Trophoblast cell (in vitro differentiated cells and primary cell): ENCODE measurements at regions not wholly inside any gene's neighbourhood (a gene's known extent, or its start where the extent isn't known, plus 50 kb on each side); places are given as distances from the start of the nearest gene placed in this dataset.

Source experiments
- DNase-seq, 2 donors: peaks; one replicate each; pipeline ENCODE4 v3.0.0-alpha.2; 2016
- H2AFZ ChIP-seq: 2 replicates; pipeline ENCODE4 v1.6.1; 2013; ENCODE audit warnings: low read length, moderate library complexity, mild to moderate bottlenecking; ENCODE audit not compliant: insufficient read depth, poor library complexity
- H2AK5ac ChIP-seq: 2 replicates; pipeline ENCODE4 v1.6.1; 2013; ENCODE audit warnings: mild to moderate bottlenecking, low read length
- H2BK120ac ChIP-seq: 2 replicates; pipeline ENCODE4 v1.6.1; 2013; ENCODE audit warnings: low read length, mild to moderate bottlenecking, moderate library complexity; ENCODE audit not compliant: insufficient read depth, poor library complexity
- H2BK12ac ChIP-seq: 2 replicates; pipeline ENCODE4 v1.6.1; 2013; ENCODE audit warnings: mild to moderate bottlenecking, low read length, moderate library complexity
- H2BK5ac ChIP-seq: 2 replicates; pipeline ENCODE4 v1.6.1; 2013; ENCODE audit warnings: low read length, low read depth, moderate library complexity, mild to moderate bottlenecking; ENCODE audit not compliant: poor library complexity
- H3K14ac ChIP-seq: 2 replicates; pipeline ENCODE4 v1.6.1; 2013; ENCODE audit warnings: mild to moderate bottlenecking, low read length
- H3K18ac ChIP-seq: 2 replicates; pipeline ENCODE4 v1.6.1; 2013; ENCODE audit warnings: mild to moderate bottlenecking, low read length
- H3K23ac ChIP-seq: 2 replicates; pipeline ENCODE4 v1.6.1; 2013; ENCODE audit warnings: low read length
- H3K27ac ChIP-seq: 2 replicates; pipeline ENCODE4 v1.5.1; 2013; ENCODE audit warnings: low read depth, mild to moderate bottlenecking, inconsistent platforms, low read length, moderate library complexity
- H3K27me3 ChIP-seq: 2 replicates; pipeline ENCODE4 v1.6.1; 2013; ENCODE audit warnings: inconsistent platforms, mild to moderate bottlenecking, low read length, moderate library complexity; ENCODE audit not compliant: insufficient read depth
- H3K36me3 ChIP-seq, 2 experiments: 1 replicate in 1 of 2; 2 replicates in 1 of 2; pipeline ENCODE4 v1.6.1; 2013; ENCODE audit warnings: low read length in 2 of 2, mild to moderate bottlenecking in 2 of 2, moderate library complexity in 1 of 2; ENCODE audit not compliant: insufficient read depth in 2 of 2, control insufficient read depth in 1 of 2
- H3K4ac ChIP-seq: 2 replicates; pipeline ENCODE4 v1.6.1; 2013; ENCODE audit warnings: low read depth, mild to moderate bottlenecking, low read length, moderate library complexity
- H3K4me1 ChIP-seq, 2 experiments: 1 replicate in 1 of 2; 2 replicates in 1 of 2; pipeline ENCODE4 v1.6.1; 2013; ENCODE audit warnings: low read length in 2 of 2, mild to moderate bottlenecking in 2 of 2, moderate library complexity in 1 of 2; ENCODE audit not compliant: insufficient read depth in 2 of 2, control insufficient read depth in 1 of 2
- H3K4me2 ChIP-seq: 2 replicates; pipeline ENCODE4 v1.6.1; 2013; ENCODE audit warnings: inconsistent platforms, mild to moderate bottlenecking, low read length, moderate library complexity
- H3K4me3 ChIP-seq: 2 replicates; pipeline ENCODE4 v1.5.1; 2013; ENCODE audit warnings: mild to moderate bottlenecking, low read depth, low read length, inconsistent platforms
- H3K79me1 ChIP-seq: one replicate; pipeline ENCODE4 v1.6.1; 2013; ENCODE audit warnings: low read length
- H3K79me2 ChIP-seq: 2 replicates; pipeline ENCODE4 v1.6.1; 2013; ENCODE audit warnings: low read length, mild to moderate bottlenecking; ENCODE audit not compliant: control insufficient read depth, insufficient read depth, poor library complexity
- H3K9ac ChIP-seq: 2 replicates; pipeline ENCODE4 v1.6.1; 2013; ENCODE audit warnings: mild to moderate bottlenecking, low read length
- H3K9me3 ChIP-seq: 2 replicates; pipeline ENCODE4 v1.6.1; 2013; ENCODE audit warnings: low read depth, mild to moderate bottlenecking, control low read depth, inconsistent platforms, low read length; ENCODE audit not compliant: insufficient read depth
- H4K12ac ChIP-seq: 2 replicates; pipeline ENCODE4 v1.6.1; 2013; ENCODE audit warnings: low read depth, mild to moderate bottlenecking, low read length, moderate library complexity
- H4K8ac ChIP-seq: 2 replicates; pipeline ENCODE4 v1.6.1; 2013; ENCODE audit warnings: low read depth, mild to moderate bottlenecking, low read length, moderate library complexity
- H4K91ac ChIP-seq: one replicate; pipeline ENCODE4 v1.6.1; 2013; ENCODE audit warnings: low read depth, mild to moderate bottlenecking, low read length, moderate library complexity
- WGBS: extraction: QIAGEN DNeasy Blood & Tissue Kit; methylation state at CpG from one replicate; pipeline ENCODE4 v1.1.7; 2013; ENCODE audit warnings: missing lambda C conversion rate; ENCODE audit not compliant: insufficient read length, insufficient coverage; ENCODE audit errors: extremely low coverage; 5-methylcytosine and 5-hydroxymethylcytosine counted together

- H4K12ac ChIP-seq = no peak overlapping the region
- H2AK5ac ChIP-seq = no peak overlapping the region
- H3K27me3 ChIP-seq = no peaks in the 10 kb centered on the region
- H2AFZ ChIP-seq = no peak overlapping the region
- H3K79me1 ChIP-seq = no peaks in the 10 kb centered on the region
- H3K23ac ChIP-seq = no peak overlapping the region
- H2BK12ac ChIP-seq = no peak overlapping the region
- no CpG with 5 or more reads among the region's 2 CpGs for WGBS
- H3K4me1 ChIP-seq = peaks cover 3 to 16% of the 10 kb centered on the region in 2 experiments
- no peak overlapping the region for H3K27ac ChIP-seq
- no peak overlapping the region for H3K18ac ChIP-seq
- H4K8ac ChIP-seq = no peak overlapping the region
- no peak overlapping the region for H3K4me2 ChIP-seq
- H3K36me3 ChIP-seq = no peaks in the 10 kb centered on the region
- no peak overlapping the region for H2BK120ac ChIP-seq
- H2BK5ac ChIP-seq = no peak overlapping the region
- peaks cover 2% of the 10 kb centered on the region for H3K9me3 ChIP-seq
- H3K79me2 ChIP-seq = no peaks in the 10 kb centered on the region
- no peak overlapping the region for H3K9ac ChIP-seq
- no peak overlapping the region for H4K91ac ChIP-seq
- H3K14ac ChIP-seq = no peak overlapping the region
- no peak overlapping the region for H3K4ac ChIP-seq
- DNase-seq = no peak
- H3K4me3 ChIP-seq = no peak overlapping the region
These were observed 664.4 kb upstream of the HS6ST1 start for GRCh38 chr2:128983094-128983493.

- no peak overlapping the region for H2AK5ac ChIP-seq
- H3K79me2 ChIP-seq = no peaks in the 10 kb centered on the region
- H3K18ac ChIP-seq = no peak overlapping the region
- no peak overlapping the region for H3K23ac ChIP-seq
- no peak overlapping the region for H2BK12ac ChIP-seq
- no peak overlapping the region for H3K14ac ChIP-seq
- no peak overlapping the region for H4K91ac ChIP-seq
- no CpG with 5 or more reads among the region's 2 CpGs for WGBS
- H4K12ac ChIP-seq = no peak overlapping the region
- DNase-seq = no peak
- no peak overlapping the region for H2BK5ac ChIP-seq
- H2BK120ac ChIP-seq = no peak overlapping the region
- no peaks in the 10 kb centered on the region for H3K79me1 ChIP-seq
- no peaks in the 10 kb centered on the region for H3K36me3 ChIP-seq
- peaks cover 2% of the 10 kb centered on the region for H3K9me3 ChIP-seq
- H4K8ac ChIP-seq = no peak overlapping the region
- no peak overlapping the region for H3K4ac ChIP-seq
- no peak overlapping the region for H3K9ac ChIP-seq
- no peak overlapping the region for H3K4me2 ChIP-seq
- H3K27me3 ChIP-seq = no peaks in the 10 kb centered on the region
- no peak overlapping the region for H3K27ac ChIP-seq
- H3K4me1 ChIP-seq = peaks cover 0 to 6% of the 10 kb centered on the region in 2 experiments
- no peak overlapping the region for H2AFZ ChIP-seq
- H3K4me3 ChIP-seq = no peak overlapping the region
These were observed 665.4 kb upstream of the HS6ST1 start for GRCh38 chr2:128984081-128984480.

DNA sequence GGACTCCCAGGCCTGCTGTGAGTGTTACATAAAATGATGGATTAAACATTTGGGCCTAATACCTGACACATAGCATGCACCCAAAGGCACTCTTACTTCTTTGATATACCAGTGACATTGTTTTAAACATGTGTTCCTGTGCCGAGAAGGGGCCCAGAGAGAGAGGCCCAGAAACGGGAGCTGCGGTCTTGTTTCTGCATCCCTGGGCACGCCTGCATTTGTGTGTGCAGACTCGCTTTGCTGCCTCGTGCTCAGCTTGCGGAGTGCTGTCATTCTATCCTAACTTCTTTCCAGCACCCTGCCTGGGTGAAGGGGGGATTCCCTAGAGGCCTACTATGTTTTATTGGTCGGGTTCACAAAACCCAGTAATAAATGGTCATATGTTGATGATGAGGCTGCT is 666.2 kb upstream of the HS6ST1 start:
- Histone ChIP-seq H4K8ac (no peak overlapping the region), H4K91ac (no peak overlapping the region), H2AFZ (no peak overlapping the region), H3K4me3 (no peak overlapping the region), H4K12ac (no peak overlapping the region), H3K14ac (no peak overlapping the region), H3K9me3 (peaks cover 3% of the 10 kb centered on the region), H3K4me2 (no peak overlapping the region), H3K27ac (no peak overlapping the region), H3K18ac (no peak overlapping the region), H3K4ac (no peak overlapping the region), H3K36me3 (no peaks in the 10 kb centered on the region), H2BK5ac (no peak overlapping the region), H3K9ac (no peak overlapping the region), H3K4me1 (peaks cover 0 to 5% of the 10 kb centered on the region in 2 experiments), H2BK12ac (no peak overlapping the region), H3K27me3 (no peaks in the 10 kb centered on the region), H3K79me2 (no peaks in the 10 kb centered on the region), H3K23ac (no peak overlapping the region), H2AK5ac (no peak overlapping the region), H2BK120ac (no peak overlapping the region), H3K79me1 (no peaks in the 10 kb centered on the region)
- WGBS = no CpG with 5 or more reads among the region's 8 CpGs
- DNase-seq = no peak

- H4K12ac ChIP-seq = no peak overlapping the region
- H2AFZ ChIP-seq = no peak overlapping the region
- H3K4ac ChIP-seq = no peak overlapping the region
- no peak overlapping the region for H3K4me2 ChIP-seq
- no peak overlapping the region for H4K91ac ChIP-seq
- no peaks in the 10 kb centered on the region for H3K36me3 ChIP-seq
- WGBS = no CpG with 5 or more reads among the region's 7 CpGs
- no peak overlapping the region for H2BK5ac ChIP-seq
- H3K27me3 ChIP-seq = no peaks in the 10 kb centered on the region
- no peak for DNase-seq
- H2AK5ac ChIP-seq = no peak overlapping the region
- no peak overlapping the region for H3K14ac ChIP-seq
- no peak overlapping the region for H3K9ac ChIP-seq
- H3K23ac ChIP-seq = no peak overlapping the region
- no peak overlapping the region for H3K27ac ChIP-seq
- peaks cover 3% of the 10 kb centered on the region for H3K9me3 ChIP-seq
- no peaks in the 10 kb centered on the region for H3K79me1 ChIP-seq
- no peak overlapping the region for H2BK12ac ChIP-seq
- H3K4me3 ChIP-seq = no peak overlapping the region
- H4K8ac ChIP-seq = no peak overlapping the region
- peaks cover 0 to 5% of the 10 kb centered on the region in 2 experiments for H3K4me1 ChIP-seq
- H3K18ac ChIP-seq = no peak overlapping the region
- no peak overlapping the region for H2BK120ac ChIP-seq
- H3K79me2 ChIP-seq = no peaks in the 10 kb centered on the region
These were observed 667.5 kb upstream of the HS6ST1 start for GRCh38 chr2:128986026-128986715.
